Astrocyte of the hippocampus (primary cell): ENCODE measurements at regions not wholly inside any gene's neighbourhood (a gene's known extent, or its start where the extent isn't known, plus 50 kb on each side); places are given as distances from the start of the nearest gene placed in this dataset.

ENCODE experiments used
- DNase-seq: peaks from one replicate; pipeline ENCODE4 v3.0.0; 2011; ENCODE audit warnings: low read depth, low spot score

DNA sequence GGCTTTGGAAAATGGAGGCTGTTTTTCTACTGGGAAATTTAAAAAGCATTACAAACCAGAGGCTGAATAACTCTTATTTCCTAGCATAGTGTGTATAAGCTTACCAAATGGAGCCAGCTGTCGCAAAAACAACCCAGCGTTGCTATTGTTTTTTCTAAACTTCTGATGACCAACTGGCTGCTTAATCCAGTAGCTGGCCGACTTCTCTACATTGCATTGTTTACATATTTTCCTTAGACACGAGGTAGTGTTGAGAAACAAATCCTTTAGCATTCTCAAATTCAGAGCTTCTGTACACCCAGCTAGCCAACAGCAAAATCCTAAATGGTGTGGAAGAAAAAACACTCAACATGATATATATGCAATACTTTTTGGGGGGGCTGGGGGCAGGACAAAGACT, 161.0 kb upstream of the ADAMTS9 start:
- no peak for DNase-seq

DNA sequence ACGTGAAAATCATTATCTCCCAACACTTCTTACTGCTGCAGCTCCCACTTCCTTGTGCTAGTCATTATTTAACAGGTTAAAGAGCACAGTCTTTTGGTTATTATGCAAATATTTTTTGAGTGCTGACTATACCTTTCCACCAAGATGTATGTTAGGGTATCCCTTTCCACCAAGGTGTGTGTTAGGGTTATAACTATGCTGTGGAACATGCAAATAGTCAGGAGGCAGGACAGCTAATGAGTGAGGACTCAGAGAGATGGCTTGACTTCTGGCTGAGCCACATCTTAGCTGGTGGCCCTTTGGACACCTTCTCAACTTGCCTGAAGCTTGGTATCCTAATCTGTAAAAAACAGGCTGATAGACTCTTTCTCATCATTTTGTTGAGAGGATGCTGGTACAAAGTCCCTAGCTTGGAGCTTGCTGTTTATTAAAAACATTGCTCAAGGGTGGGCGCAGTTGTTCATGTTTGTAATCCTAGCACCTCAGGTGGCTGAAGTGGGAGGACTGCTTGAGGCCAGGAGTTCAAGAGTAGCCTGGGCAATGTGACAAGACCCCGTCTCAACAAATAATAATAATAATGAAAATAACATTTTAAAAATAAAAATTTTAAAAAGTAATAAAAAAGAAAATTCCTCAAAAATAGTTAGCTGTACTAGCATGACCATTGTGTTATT, 160.5 kb upstream of the ADAMTS9 start:
- DNase-seq, result no peak

DNA sequence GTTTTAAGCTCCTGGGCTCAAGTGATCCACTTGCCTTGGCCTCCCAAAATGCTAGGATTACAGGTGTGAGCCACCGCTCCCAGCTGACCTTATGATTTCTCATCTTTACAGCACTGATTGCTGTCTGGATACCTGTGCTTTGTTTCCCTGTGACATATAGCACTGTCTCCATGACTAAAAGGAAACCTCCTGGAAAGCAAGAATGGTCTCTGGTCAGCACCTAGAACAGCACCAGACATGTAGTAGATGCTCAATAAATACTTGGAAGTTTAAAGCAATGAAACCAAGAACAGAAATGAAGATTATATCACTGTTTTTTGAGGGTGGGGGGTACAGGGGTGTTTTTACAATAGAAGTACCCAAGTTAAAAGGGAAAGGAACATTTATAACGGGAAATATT, 156.8 kb upstream of the ADAMTS9 start:
- no peak for DNase-seq

DNA sequence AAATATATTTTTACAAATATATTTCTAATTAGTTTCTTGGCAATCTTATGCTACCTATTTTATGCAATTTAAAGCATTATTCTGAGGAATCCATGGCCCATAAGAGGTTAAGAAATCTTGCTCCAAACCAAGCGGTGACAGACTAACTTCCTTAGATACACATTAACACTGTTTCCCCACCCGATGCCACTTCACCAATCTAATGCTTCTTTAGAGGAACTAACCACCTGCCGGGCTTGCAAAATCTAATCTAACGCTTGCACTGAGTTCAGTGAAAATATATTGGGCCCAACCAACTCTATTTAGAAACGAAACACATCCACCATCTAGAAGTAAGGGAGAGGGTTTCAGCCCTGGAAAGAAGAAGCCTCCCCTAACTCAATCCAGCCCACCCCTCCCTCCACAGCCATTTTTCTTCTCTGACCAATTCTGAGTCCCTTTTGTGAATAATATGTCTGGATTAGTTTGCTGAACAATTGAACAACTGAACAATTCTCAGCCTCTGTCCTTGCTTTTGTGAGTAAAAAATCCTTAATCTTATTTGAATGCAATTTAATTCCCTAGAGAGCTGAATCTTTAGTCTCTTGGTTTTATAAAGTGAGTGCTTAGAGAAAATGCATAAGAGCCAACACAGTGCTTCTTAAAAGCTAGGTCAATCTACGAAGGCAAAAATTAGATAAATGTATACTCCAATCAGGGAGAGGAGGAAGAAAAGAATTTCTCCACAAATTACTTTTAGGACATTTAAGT, 150.4 kb upstream of the ADAMTS9 start:
- no peak for DNase-seq

DNA sequence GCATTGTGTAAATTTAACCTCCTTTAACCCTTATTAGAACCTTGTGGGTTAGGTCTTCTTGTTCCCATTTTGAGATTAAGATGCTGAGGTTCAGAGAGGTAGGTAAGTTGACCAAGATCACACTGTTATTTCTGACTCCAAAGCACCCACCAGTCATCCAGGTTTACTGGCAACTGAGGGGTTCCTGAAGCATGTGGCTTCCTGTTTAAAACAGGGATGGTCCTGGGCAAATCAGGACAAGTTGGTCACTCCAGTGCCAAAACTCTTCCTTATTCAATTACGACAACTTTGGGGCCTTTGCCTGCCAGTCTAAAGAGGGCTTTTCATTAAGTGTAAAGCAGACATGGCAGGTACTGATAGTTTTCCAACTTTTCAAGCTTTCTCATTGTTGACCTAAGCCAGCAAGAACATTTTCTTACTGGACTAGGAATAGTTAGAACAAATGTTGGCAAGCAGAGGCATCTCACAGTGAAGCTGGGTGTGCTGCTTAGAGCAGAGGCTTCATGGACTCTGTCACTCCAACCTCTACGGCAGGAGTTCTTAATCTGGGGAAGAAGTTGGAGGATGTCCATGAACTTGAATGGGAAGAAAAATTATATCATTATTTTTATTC, 149.4 kb upstream of the ADAMTS9 start:
- no peak for DNase-seq

DNA sequence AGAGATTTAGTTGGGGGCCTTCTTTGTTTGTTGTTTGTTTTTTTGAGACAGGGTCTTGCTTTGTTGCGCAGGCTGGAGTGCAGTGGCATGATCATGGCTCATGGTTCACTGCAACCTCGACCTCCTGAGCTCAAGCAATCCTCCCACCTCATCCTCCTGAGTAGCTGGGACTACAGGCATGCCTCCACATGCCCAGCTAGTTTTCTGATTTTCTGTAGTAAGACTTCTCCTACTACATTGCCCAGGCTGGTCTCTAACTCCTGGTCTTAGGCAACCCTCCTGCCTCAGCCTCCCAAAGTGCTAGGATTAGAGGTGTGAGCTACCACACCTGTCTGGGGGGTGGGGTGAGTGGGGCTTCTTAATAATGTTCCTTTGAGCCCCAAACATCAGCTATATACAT, 148.3 kb upstream of the ADAMTS9 start:
- DNase-seq, result no peak

DNA sequence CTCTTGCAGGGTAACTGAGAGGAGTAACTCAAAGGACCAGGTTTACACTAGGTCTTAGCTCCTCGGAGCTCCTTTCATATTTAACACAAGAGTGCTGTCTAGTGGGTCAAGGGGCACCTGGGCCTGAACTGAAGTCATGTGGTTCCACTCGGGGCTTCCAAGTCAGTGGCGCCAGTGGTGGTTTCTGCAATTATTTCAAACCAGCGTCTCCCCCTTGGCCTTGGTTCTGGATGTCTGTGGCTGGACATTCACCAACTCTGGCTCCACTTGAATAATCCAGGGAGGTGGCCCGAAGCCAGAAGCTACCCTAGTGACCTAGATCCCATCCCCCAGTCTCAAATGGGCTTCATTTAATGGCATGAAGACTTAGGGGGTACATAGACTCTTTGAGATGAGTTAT, 144.3 kb upstream of the ADAMTS9 start:
- no peak for DNase-seq

DNA sequence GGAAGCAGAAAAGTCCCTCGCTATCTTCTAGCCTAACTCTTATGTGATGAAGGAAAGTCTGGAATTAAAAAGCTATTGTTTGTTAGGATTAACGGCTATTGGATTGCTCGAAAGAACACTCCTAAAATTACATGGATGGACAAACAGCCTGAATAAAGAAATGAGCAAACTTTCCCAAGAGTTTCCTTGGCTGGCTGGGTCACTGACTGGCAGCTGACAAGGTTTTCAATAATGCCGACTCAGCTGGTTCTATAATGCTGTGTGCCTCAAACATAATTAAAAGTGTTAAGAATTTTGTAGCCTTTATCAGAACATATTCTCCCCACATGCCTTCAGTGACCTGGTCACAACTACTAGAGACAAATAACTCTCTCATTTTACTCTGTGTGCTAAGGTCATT, 142.9 kb upstream of the ADAMTS9 start:
- no peak for DNase-seq

DNA sequence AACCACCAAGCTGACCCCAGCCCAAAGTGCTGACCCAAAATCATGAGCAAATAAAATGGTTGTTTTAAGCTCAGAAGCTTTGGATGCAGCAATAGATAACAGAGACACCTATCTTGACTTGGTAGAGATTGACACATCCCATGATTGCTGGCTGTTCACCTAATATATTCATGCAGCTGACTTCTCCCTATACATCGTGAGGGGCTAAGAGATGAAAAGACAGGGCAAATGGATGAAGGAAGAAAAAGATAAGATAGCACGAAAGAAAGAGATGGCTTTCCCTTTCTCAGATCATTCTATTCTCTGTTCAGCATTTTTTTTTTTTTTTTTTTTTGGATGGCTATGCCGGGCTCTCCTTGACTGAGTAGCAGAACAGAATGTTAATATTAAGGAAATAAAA, 141.5 kb upstream of the ADAMTS9 start:
- DNase-seq, result no peak

DNA sequence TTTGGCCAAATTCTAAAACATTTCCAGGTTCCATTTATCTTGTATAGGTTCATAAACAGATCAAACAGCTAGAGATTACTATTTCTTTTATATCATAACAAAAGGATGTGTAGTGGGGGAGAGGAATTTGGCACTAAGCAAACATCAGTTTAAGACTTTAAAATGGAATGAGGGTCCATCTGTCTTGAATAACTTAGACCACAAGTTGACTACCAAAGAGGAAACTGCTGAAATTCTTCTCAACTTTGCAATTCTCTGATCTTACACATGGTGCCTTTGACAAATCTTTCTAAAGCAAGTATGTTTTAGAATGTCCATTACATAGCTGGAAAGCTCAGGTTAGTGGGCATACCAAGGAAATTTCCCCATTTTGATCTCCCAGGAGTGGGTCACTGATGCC, 140.5 kb upstream of the ADAMTS9 start:
- DNase-seq, result no peak

DNA sequence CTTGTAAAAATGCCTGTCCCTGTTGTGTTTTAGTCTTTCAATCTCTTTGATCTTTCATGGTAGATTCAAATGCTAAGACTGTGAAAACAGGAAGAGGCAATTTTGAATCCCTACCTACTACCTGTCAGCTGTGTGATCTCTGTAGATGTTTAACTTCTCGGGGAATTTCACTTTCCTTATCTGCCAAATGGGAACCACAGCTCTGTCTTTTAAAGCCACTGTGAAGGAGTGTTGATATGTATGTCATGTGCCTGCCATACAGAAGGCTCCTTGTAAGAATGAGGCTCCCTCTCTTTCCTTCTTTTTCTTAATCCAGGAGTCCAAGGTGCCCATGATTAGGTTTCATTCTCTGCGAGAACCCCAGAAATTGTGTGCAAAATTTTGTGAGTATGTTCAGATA, 139.6 kb upstream of the ADAMTS9 start:
- no peak for DNase-seq

DNA sequence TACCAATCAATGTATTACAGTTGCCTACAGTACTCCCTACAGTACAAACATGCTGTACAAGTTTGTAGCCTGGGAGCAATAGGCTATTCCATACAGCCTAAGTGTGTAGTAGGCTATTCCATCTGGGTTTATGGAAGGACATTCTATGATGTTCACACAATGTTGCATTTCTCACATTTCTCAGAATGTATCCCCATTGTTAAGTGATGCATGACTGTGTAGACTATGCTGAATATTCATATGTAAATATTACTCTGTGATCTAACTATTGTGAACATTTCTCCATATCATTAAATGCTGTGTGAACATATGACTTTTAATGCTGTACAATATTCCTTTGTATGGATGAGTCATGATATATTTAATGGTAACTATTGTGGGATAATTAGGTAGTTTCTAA, 139.2 kb upstream of the ADAMTS9 start:
- no peak for DNase-seq

DNA sequence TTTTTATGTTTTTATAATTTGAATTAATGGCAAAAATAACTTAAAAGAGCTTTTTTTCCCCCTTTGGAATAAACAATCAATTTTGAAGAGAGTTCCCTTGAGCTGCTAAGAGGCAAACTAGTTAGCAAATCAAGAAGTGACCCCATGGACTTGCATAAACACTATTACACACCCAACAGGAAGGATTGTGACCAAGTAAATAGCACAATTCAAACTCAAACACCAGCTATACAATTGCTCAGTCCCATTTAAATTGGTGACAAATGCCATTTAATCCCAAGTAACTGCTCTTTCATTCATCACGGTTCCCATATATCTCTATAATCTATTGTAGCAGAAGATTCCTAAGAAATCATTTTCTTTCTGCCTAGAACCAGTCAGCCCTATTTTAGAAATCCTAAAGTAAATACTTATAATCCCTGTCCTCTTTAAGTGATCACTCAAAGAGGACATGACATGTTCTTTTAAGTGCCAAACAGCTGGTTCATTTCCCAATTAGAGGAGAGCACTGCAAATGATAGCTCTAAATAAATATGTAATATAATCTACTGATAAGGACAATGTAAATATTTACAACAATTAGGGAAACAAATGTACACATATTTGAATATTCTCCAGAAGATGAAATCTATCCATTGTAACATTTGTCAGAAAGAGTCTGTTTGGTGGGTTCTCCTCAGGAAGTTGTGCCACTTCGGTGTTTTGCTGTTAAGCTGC, 137.8 kb upstream of the ADAMTS9 start:
- no peak for DNase-seq

DNA sequence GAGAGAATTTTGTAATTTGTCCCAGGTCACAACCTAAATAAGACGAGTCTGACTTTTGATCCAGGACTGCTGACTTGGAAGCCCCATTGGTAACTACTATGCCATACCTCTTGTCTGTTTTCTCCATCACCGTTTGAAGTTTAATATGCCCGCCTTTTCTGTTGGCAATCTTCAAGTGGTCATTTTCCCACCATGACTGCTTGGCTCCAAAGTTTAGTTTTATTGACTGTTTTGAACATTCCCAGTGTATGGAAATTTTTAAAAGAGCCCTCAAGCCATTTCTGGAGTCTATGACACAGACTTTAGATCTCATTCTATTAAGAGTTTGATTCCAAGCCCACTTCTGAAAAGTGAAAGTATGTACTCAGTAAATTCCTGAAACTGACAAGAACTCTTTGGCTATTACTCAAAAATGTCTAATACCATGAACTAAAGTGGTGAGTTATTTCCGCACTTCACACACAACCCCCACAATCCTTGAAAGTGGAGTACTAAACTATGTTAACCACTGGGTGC, 136.7 kb upstream of the ADAMTS9 start:
- peak; percentile 51 for DNase-seq

DNA sequence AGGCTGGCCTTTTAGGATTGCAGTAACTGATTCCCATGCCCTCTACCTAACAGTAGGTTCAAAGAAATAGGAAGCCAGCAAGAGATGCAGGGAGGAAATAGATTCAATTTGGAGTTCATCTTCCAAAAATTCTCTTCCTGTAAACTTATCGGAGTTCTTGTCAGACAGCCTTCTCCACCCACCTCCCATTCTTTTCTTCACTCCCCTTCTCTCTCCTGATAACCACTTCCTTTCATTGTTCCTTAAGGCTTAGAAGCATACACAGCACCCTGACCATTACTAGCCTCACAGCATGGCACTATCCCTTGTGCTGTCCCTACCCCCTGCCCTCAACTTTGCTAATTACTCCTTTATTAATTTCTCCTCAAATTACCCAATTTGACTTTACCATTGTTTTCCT, 130.4 kb upstream of the ADAMTS9 start:
- no peak for DNase-seq

DNA sequence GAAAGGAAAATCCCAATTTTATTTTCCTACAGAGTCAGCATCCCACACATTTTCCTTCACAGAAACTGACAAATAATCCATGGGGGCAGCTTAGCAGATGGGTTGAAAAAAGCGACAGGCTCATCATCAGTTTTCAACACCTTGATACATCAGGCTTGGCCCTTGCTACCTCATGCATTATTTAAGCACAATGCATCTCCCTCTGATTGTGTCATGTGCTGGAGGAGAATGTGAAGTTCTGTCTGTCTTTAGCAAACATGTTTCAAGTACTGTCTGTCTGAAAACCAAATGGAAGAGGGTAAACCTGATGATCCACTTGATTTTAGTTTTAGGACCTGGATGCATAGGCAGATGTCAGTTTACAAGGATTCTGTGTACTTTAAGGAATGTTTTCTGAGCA, 128.6 kb upstream of the ADAMTS9 start:
- no peak for DNase-seq

DNA sequence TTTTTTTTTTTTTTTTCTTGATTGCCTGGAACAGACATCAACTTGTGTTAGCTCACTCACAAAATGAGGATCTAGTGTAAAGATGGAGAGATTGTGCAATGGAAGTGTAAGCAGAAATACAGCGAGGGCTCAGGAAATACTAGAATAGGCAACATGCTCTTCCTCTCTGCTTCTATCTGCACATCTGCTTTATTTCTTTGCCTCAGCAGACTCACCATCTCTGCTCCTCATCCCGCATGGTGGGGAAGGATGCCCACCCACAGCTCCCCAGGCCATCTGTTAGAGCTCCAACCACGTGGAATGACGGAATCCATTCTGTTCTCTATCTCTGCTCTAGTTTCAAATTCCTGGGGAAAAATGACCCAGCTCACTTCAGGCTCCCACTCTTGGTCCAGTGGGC, 128.0 kb upstream of the ADAMTS9 start:
- no peak for DNase-seq

DNA sequence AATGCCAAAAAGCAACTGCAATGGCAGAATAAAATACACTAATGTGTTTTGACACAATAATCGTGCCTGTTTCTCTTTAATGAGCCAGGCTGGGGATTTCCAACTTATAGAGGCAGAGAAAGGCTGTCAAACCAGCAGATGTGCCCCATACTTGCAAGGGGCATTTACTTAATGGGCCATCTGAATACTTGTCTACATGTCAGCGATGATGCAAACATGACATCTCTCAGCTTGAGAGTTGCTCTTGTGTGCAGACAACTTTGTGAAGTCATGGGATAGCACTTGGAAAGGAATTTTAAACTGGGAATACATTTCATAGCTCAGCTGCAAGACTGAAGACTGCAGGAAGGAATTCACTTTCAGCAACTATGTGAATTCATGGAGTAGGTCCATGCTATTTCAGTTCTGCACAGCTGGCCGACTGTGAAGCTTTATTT, 127.4 kb upstream of the ADAMTS9 start:
- peak; percentile 31 for DNase-seq

DNA sequence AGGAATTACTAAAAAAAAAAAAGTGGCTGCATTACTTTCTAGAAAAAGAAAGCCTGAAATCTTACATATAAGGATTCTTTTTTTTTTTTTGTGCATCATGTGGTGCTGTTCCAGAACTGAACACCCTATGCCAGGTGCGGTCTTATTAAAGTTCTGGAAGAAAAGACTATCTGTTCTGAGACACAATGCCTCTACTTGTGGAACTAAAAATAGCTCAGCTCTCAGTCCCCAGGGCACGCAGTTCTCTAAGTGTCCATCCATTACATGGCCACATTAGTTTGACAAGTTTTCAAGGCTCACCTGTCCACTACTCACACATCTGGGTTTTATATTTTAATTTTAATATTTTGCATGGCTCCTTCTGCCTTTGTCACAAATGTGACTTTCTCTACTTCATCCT, 126.6 kb upstream of the ADAMTS9 start:
- no peak for DNase-seq

DNA sequence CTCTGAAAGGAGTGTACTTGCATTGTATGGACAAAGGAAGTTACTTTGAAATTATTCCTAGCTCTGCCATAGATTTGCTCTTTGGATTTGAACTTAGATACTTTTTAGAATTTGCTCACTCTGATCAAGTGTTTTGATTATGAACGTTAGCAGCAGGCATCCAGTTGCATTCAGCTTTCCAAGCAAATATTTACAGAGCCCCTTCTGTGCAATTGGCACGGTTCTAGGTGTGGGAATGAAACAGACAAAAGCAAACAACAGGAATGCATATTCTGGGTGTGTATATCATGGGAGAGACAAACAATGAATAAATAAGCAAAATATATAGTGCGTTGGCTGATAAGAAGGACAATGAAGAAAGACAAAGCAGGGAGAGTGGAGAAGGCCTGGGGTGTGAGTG, 125.5 kb upstream of the ADAMTS9 start:
- DNase-seq, result no peak

DNA sequence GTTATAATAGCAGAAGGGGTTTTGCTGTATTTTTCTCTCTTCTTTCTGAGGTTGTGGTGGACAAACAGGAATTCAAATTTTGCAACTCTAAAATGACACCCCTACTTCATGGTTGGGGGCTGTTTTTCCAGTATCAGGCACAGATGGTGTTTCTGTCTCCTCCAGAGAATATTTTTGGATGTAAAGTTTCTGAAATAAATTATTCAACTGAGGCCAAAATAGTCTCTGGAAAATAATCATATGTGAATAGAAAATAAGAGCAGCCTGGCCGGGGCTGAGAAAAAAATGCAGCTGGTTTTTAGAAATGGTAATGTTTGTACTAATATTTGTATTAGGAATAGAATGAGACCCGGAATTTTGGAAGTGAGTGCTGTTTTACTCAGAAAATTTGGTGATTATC, 121.3 kb upstream of the ADAMTS9 start:
- no peak for DNase-seq

DNA sequence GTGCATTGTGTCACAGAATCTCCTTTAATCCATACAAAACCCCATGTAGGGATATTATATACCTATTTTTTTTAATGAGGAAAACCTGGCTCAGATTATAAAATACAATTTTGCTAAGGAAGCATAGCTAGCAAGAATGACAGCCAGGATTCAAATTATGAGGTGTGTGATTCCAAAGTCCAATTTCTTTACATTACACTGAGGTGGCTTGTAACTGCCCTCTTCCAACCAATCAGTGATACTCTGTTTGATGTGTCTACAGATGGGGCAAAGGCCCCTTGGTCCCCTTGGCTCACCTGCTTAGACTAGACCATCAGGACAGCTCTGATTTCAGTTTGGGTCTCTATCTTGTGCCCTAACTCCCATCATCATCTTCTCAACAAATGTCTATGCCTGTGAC, 120.3 kb upstream of the ADAMTS9 start:
- no peak for DNase-seq
